ENCODE measurements at regions not wholly inside any gene's neighbourhood (a gene's known extent, or its start where the extent isn't known, plus 50 kb on each side); places are given as distances from the start of the nearest gene placed in this dataset.

DNA sequence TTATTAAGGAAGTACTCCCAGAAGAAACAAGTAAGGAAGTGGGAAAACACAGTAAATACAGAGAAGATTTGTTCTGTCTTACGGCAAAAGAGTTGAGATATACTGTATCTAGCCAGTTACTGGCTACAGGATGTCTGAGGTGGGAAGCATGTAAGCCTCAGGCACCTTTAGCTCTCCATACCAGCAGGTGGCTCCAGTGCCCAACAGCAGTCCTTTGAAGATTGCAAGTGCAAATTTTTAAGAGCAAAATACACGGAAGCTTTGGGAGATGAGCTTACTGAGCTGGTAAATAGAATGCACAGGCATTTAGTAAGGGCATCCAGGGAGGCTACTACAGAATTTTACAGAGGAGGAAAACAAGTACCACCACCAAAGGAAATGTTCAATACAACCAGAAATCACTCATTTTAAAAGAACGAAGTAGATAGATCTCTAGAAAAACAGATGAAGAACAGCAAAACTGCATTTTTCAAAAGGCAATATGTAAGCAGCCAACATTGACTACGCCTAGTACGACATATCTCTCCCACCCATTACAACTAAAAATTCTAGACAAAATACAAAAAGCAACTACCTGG is 57.9 kb upstream of the VSTM2B start:
- no peak overlapping the region for H3K27ac Mint-ChIP-seq (ENCODE audit: low read depth)
- no peak overlapping the region for H3K4me3 Mint-ChIP-seq
- no peaks in the 10 kb centered on the region for H3K9me3 Mint-ChIP-seq
- no peaks in the 10 kb centered on the region for H3K36me3 Mint-ChIP-seq (ENCODE audit: insufficient read depth)
- peaks cover 54% of the 10 kb centered on the region for H3K27me3 Mint-ChIP-seq
- no peak for ATAC-seq (replicated peaks; ENCODE audit: extremely low read depth, poor library complexity, severe bottlenecking)
- H3K4me1 Mint-ChIP-seq: no peaks in the 10 kb centered on the region
- DNase-seq (ENCODE audit: low spot score in 2 of 2): no peak

DNA sequence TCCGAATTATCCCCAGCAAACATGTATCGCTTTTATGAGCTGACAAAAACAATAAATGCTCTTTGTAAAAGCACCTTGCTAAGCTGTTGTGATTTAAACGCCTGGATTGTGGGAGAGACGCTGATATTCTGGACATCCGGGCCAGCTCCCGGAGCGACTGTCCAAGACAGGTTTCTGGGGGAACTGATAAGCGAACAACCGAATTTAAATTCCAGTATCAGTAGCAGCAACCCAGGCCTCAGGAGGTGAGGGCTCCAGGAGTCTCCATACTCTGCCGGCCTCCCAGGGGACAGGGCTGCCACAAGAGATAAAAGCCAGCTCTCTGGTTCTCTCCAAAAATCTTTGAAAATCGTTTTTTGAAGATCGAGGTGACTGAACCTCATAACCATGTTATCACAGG is 50.3 kb upstream of the VSTM2B start:
- H3K27ac Mint-ChIP-seq (ENCODE audit: low read depth): no peak overlapping the region
- H3K36me3 Mint-ChIP-seq (ENCODE audit: insufficient read depth): no peaks in the 10 kb centered on the region
- no peak for ATAC-seq (replicated peaks; ENCODE audit: extremely low read depth, poor library complexity, severe bottlenecking)
- H3K9me3 Mint-ChIP-seq: no peaks in the 10 kb centered on the region
- peaks cover 82% of the 10 kb centered on the region for H3K27me3 Mint-ChIP-seq
- H3K4me1 Mint-ChIP-seq: no peaks in the 10 kb centered on the region
- H3K4me3 Mint-ChIP-seq: no peak overlapping the region
- DNase-seq (ENCODE audit: low spot score in 2 of 2): no peak

Measured in central memory CD8-positive, alpha-beta T cell (primary cell).